Adrenal gland (tissue), 9 donors: ENCODE measurements at regions not wholly inside any gene's neighbourhood (a gene's known extent, or its start where the extent isn't known, plus 50 kb on each side); places are given as distances from the start of the nearest gene placed in this dataset.

Source experiments
- DNase-seq, 7 donors: peaks; one replicate each; pipeline ENCODE4 v3.0.0-alpha.2; 2019 to 2020
- H3K27ac ChIP-seq, 5 donors: fragments of 200-600 bp; sonication (generic) in 4 of 5; 1 replicate in 3 of 5; 2 replicates in 2 of 5; pipeline versions ENCODE4 v1.5.1 to v1.8.0; 2016 to 2020; ENCODE audit warnings: mild to moderate bottlenecking in 1 of 5
- H3K27me3 ChIP-seq: fragments of 200-600 bp; 2 replicates; pipeline ENCODE4 v1.8.0; 2021
- H3K36me3 ChIP-seq, 2 donors: fragments of 200-600 bp; replicated peaks in 1 of 2; 1 replicate in 1 of 2; 2 replicates in 1 of 2; pipeline versions ENCODE4 v1.5.1 to v1.8.0; 2018 to 2022
- H3K4me1 ChIP-seq, 2 donors: fragments of 200-600 bp; replicated peaks in 1 of 2; 1 replicate in 1 of 2; 2 replicates in 1 of 2; pipeline versions ENCODE4 v1.5.1 to v1.8.0; 2018 to 2021
- H3K4me3 ChIP-seq, 4 donors: fragments of 200-600 bp; sonication (generic) in 3 of 4; one replicate each; pipeline ENCODE4 v1.5.1; 2016 to 2018
- H3K9me3 ChIP-seq, 3 donors: fragments of 200-600 bp; sonication (generic) in 1 of 3; replicated peaks in 1 of 3; 1 replicate in 2 of 3; 2 replicates in 1 of 3; pipeline versions ENCODE4 v1.5.1 to v1.8.0; 2016 to 2021
- POLR2A ChIP-seq, 2 donors: fragments of 450-650 bp; IDR thresholded peaks; one replicate each; pipeline ENCODE4 v1.6.1; 2017; ENCODE audit warnings: antibody characterized with exemption in 2 of 2, mild to moderate bottlenecking in 2 of 2, moderate library complexity in 1 of 2
- WGBS, 4 donors: extraction: QIAGEN DNeasy Blood & Tissue Kit in 2 of 4; methylation state at CpG; one replicate each; pipeline versions ENCODE4 v1.1.5 to v1.1.7; 2013 to 2017; 5-methylcytosine and 5-hydroxymethylcytosine counted together
- intact Hi-C, 2 donors: fragments of 100-400 bp; cut with DNase I; formaldehyde crosslinking; loops; one replicate each; pipeline versions ENCODE4 v1.14.1 to v1.15.0; 2022 to 2023
- TF ChIP-seq, protein P1 (sequence below), 6 experiments: fragments of 450-650 bp in 4 of 6; fragments of 200-600 bp in 2 of 6; sonication (generic) in 1 of 6; IDR thresholded peaks; 1 replicate in 5 of 6; 2 replicates in 1 of 6; pipeline versions ENCODE4 v1.5.1 to v1.8.0; 2016 to 2021; ENCODE audit warnings: antibody characterized with exemption in 6 of 6, mild to moderate bottlenecking in 2 of 6, moderate library complexity in 1 of 6
- donor health status: healthy with polysubstance abuse.
- donor health status: Bipolar disorder and iron deficiency.
- donor health status: DM: yes; HTN: yes; CAD: no.
- donor health status: DM: no; HTN: no; CAD: no.
- donor health status: DM: no; HTN: no; CAD: no.

DNA sequence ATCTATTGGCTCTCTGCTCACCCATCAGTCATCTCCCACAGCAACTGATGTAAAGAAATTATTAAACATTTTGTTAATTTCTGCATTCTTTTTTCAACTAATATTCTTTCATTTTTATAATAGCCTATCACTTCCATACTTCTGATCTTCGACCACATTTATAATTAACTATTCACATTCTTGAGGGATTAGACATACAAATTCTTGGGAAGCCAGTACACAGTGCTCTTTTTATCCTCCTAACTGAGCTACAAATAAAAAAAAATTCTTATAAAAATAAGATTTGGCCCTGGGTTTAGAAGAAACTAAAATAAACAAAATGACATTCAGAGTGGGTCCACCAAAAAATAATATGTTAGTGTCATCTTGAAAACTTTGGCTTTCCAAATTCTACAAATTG, 103.7 kb upstream of the ITGA1 start:
- Histone ChIP-seq H3K4me3 (no peak overlapping the region), H3K27ac (no peak overlapping the region), H3K27me3 (no peaks in the 10 kb centered on the region), H3K9me3 (no peaks in the 10 kb centered on the region), H3K36me3 (no peaks in the 10 kb centered on the region), H3K4me1 (no peaks in the 10 kb centered on the region)
- no peak for TF ChIP-seq POLR2A (IDR thresholded peaks at IDR 0.05)
- TF ChIP-seq, protein P1, sequence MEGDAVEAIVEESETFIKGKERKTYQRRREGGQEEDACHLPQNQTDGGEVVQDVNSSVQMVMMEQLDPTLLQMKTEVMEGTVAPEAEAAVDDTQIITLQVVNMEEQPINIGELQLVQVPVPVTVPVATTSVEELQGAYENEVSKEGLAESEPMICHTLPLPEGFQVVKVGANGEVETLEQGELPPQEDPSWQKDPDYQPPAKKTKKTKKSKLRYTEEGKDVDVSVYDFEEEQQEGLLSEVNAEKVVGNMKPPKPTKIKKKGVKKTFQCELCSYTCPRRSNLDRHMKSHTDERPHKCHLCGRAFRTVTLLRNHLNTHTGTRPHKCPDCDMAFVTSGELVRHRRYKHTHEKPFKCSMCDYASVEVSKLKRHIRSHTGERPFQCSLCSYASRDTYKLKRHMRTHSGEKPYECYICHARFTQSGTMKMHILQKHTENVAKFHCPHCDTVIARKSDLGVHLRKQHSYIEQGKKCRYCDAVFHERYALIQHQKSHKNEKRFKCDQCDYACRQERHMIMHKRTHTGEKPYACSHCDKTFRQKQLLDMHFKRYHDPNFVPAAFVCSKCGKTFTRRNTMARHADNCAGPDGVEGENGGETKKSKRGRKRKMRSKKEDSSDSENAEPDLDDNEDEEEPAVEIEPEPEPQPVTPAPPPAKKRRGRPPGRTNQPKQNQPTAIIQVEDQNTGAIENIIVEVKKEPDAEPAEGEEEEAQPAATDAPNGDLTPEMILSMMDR (IDR thresholded peaks at IDR 0.05) = no peak
- WGBS, 4 donors = 44 to 56% (median 51%) methylated on average over 1 of the region's 1 CpG
- intact Hi-C loops = loop anchor here in 1 of 2 donors (10.0 kb wide), 1 partner anchor 231 kb away; no protein-coding TSS in a partner anchor
- no peak for DNase-seq

DNA sequence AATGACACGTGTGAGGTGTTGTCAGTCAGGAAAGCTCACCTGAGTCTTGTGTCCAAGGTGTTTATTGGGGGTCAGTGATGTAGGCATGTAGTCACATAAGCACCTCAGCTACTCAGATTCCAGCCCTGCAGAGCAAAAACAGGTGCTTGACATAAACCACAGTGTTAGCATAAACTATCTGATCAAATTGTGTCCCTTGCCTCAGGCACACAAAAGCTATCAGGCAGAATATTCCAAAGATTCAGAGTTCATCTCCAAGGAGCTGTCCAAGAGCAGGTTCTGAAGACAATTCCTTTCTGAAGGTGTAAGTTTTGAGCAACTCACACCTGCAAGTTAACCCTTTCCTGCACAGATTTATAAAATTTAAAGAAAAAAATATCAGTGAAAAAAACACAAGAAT, 102.2 kb upstream of the ITGA1 start:
- Histone ChIP-seq H3K4me3 (no peak overlapping the region), H3K27ac (no peak overlapping the region), H3K4me1 (peaks cover 0 to 5% of the 10 kb centered on the region in 2 donors), H3K27me3 (no peaks in the 10 kb centered on the region), H3K9me3 (no peaks in the 10 kb centered on the region), H3K36me3 (no peaks in the 10 kb centered on the region)
- TF ChIP-seq, protein P1 (IDR thresholded peaks at IDR 0.05) = no peak
- no peak for TF ChIP-seq POLR2A (IDR thresholded peaks at IDR 0.05)
- 67 to 92% (median 81%) methylated on average over 1 of the region's 1 CpG for WGBS, 4 donors
- no peak for DNase-seq
- intact Hi-C loops = loop anchor here in 1 of 2 donors (10.0 kb wide), 1 partner anchor 229 kb away; no protein-coding TSS in a partner anchor

DNA sequence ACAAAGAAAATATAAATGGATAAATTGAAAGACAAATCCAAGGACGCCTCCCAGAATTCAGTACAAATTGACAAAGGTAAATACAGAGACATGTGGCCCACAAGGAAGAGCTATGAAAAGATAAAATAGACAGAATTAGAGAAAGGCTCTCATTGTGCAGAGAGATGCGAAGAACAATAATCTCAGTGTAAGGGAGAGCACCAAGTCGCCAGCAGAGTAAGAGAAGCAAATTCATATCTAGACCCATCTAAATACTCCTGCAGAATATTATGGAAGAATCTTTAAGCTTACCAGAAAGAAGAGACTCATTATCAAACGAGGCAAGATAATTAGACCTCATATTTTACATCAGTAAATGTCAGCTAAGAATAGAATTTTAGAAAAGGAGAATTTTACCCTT, 101.7 kb upstream of the ITGA1 start:
- DNase-seq = no peak
- 82 to 84% (median 83%) methylated on average over 4 of the region's 4 CpGs for WGBS, 4 donors

DNA sequence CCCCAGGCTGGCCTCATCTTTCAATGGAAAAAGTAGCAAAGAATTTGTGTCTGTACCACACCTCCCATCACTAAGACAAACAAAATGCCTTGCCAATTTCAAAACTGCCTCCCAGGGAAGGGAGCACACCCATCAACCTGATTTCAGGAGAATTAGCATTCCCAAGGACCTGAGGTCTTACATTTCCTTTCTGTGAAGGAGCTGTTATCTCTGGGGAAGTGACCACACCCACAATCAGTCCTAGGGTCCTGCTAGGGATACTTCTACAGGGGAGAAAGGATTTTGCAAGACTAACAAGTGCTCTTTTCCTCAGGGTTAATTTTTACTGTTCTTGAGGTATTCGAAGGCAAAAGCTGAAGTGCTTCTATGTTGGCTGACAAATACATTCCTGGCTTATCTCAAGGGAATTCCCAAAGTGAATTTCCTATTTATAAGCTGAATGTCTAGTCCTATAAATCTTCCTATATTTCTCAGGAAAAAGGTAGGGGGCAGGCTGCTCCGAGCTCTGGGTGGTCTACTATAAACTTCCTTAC, 97.4 kb upstream of the ITGA1 start:
- Histone ChIP-seq H3K27me3 (no peaks in the 10 kb centered on the region), H3K27ac (peak overlapping the region in 2 of 5 donors; percentile 14 to 33), H3K36me3 (no peaks in the 10 kb centered on the region), H3K9me3 (no peaks in the 10 kb centered on the region), H3K4me3 (no peak overlapping the region), H3K4me1 (peaks cover 0 to 33% of the 10 kb centered on the region in 2 donors)
- TF ChIP-seq POLR2A (IDR thresholded peaks at IDR 0.05) = no peak
- TF ChIP-seq, protein P1 (IDR thresholded peaks at IDR 0.05) = no peak
- DNase-seq = no peak
- WGBS, 4 donors = 20 to 33% (median 31%) methylated on average over 2 of the region's 2 CpGs
- intact Hi-C loops = loop anchor here (10.0 kb wide), 1 partner anchor 94 kb away; the partner anchor contains the start of genes ITGA1 (in 2 of the 2) and PELO (in 2 of the 2)

More for the DNA sequence above, 101.7 kb upstream of the ITGA1 start:
- no peak overlapping the region for H3K4me3 ChIP-seq
- H3K27ac ChIP-seq = no peak overlapping the region
- no peaks in the 10 kb centered on the region for H3K9me3 ChIP-seq
- intact Hi-C loops = loop anchor here in 1 of 2 donors (10.0 kb wide), 1 partner anchor 229 kb away; no protein-coding TSS in a partner anchor
- no peaks in the 10 kb centered on the region for H3K27me3 ChIP-seq
- peaks cover 0 to 9% of the 10 kb centered on the region in 2 donors for H3K4me1 ChIP-seq
- no peaks in the 10 kb centered on the region for H3K36me3 ChIP-seq
- TF ChIP-seq, protein P1 (IDR thresholded peaks at IDR 0.05) = no peak
- no peak for TF ChIP-seq POLR2A (IDR thresholded peaks at IDR 0.05)
